Natural killer cell (primary cell): ENCODE measurements at regions not wholly inside any gene's neighbourhood (a gene's known extent, or its start where the extent isn't known, plus 50 kb on each side); places are given as distances from the start of the nearest gene placed in this dataset.

ENCODE experiments used
- ATAC-seq, 3 donors: fragments of 150-1000 bp in 2 of 3; fragments of 200-7000 bp in 1 of 3; cut with Tn5 transposase; 1 replicate in 1 of 3; 2 replicates in 2 of 3; pipeline ENCODE4 v1.10.0; 2021; ENCODE audit warnings: mild to moderate bottlenecking in 2 of 3, moderate library complexity in 2 of 3
- DNase-seq, 2 donors: peaks; one replicate each; pipeline versions ENCODE4 v3.0.0 to v3.0.0-alpha.2; 2013 to 2021; ENCODE audit warnings: mixed read lengths in 1 of 2
- H3K27ac ChIP-seq: one replicate; pipeline ENCODE4 v1.5.1; 2013; ENCODE audit warnings: mild to moderate bottlenecking, low read length
- H3K27me3 ChIP-seq: one replicate; pipeline ENCODE4 v1.6.1; 2013; ENCODE audit warnings: low read length; ENCODE audit not compliant: control insufficient read depth, insufficient read depth
- H3K36me3 ChIP-seq: one replicate; pipeline ENCODE4 v1.6.1; 2013; ENCODE audit warnings: low read length; ENCODE audit not compliant: control insufficient read depth, insufficient read depth
- H3K4me1 ChIP-seq: one replicate; pipeline ENCODE4 v1.6.1; 2013; ENCODE audit warnings: low read length; ENCODE audit not compliant: control insufficient read depth, insufficient read depth
- H3K4me3 ChIP-seq: one replicate; pipeline ENCODE4 v1.5.1; 2013; ENCODE audit warnings: low read length
- H3K9me3 ChIP-seq: one replicate; pipeline ENCODE4 v1.6.1; 2013; ENCODE audit warnings: low read length; ENCODE audit not compliant: control insufficient read depth, insufficient read depth
- H3K27ac Mint-ChIP-seq, 2 donors: one replicate each; pipeline ENCODE4 v1.8.0; 2022; ENCODE audit warnings: mild to moderate bottlenecking in 2 of 2, mixed read lengths in 2 of 2, moderate library complexity in 1 of 2
- H3K27me3 Mint-ChIP-seq, 2 donors: one replicate each; pipeline ENCODE4 v1.8.0; 2022; ENCODE audit warnings: low read depth in 2 of 2, mixed read lengths in 2 of 2
- H3K36me3 Mint-ChIP-seq: one replicate; pipeline ENCODE4 v1.8.0; 2022; ENCODE audit warnings: mixed read lengths
- H3K4me1 Mint-ChIP-seq, 2 donors: one replicate each; pipeline ENCODE4 v1.8.0; 2022; ENCODE audit warnings: mixed read lengths in 2 of 2
- H3K4me3 Mint-ChIP-seq: one replicate; pipeline ENCODE4 v1.8.0; 2022; ENCODE audit warnings: mild to moderate bottlenecking, moderate library complexity, mixed read lengths
- H3K9me3 Mint-ChIP-seq, 2 donors: one replicate each; pipeline ENCODE4 v1.8.0; 2022; ENCODE audit warnings: mixed read lengths in 2 of 2
- CTCF ChIP-seq: fragments of 200-600 bp; IDR thresholded peaks from one replicate; pipeline ENCODE4 v1.8.0; 2022; ENCODE audit warnings: antibody characterized with exemption
- WGBS: methylation state at CpG from one replicate; pipeline ENCODE4 v1.1.7; 2013; ENCODE audit warnings: missing lambda C conversion rate; ENCODE audit not compliant: insufficient coverage; 5-methylcytosine and 5-hydroxymethylcytosine counted together
- intact Hi-C: fragments of 100-400 bp; cut with micrococcal nuclease; formaldehyde crosslinking; loops from one replicate; pipeline ENCODE4 v1.14.2; 2022

GRCh38 chr18:28236487-28236886 is 59.6 kb upstream of the CDH2 start:
- H3K4me1 Mint-ChIP-seq: no peaks in the 10 kb centered on the region
- ATAC-seq (no peak), DNase-seq (no peak)
- TF ChIP-seq CTCF: no peak
- 80% methylated on average over 1 of the region's 1 CpG for WGBS
- H3K4me3 Mint-ChIP-seq: no peak overlapping the region
- no peaks in the 10 kb centered on the region for H3K27me3 Mint-ChIP-seq
- H3K36me3 Mint-ChIP-seq: peaks cover 2% of the 10 kb centered on the region
- Histone ChIP-seq H3K4me1 (no peaks in the 10 kb centered on the region), H3K27ac (no peak overlapping the region), H3K9me3 (no peaks in the 10 kb centered on the region), H3K36me3 (no peaks in the 10 kb centered on the region), H3K4me3 (no peak overlapping the region), H3K27me3 (no peaks in the 10 kb centered on the region)
- intact Hi-C loops: no loop called here
- H3K9me3 Mint-ChIP-seq: peaks cover 0 to 5% of the 10 kb centered on the region in 2 donors
- no peak overlapping the region for H3K27ac Mint-ChIP-seq
